ENCODE measurements at regions not wholly inside any gene's neighbourhood (a gene's known extent, or its start where the extent isn't known, plus 50 kb on each side); places are given as distances from the start of the nearest gene placed in this dataset.

DNA sequence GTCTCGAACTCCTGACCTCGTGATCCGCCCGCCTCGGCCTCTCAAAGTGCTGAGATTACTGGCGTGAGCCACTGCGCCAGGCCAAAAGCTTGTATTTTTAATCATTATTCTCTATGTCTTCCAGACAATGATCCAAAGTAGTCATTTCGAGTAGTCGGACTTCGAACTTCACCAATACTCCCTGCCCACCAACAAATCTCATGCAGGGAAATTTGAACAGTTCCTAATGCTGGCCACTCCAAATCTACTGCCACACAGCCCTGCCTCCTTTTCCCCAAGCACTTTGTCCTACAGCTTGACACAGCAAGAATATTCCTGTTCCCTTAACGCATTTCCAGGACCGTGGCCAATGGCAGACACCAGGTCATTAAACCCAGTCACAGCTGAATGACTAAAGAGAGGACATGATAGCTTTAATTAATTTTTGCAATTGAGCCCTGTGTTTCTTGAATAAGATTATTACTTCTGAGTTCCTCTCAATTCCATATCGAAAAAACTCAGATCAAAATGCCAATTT, 142.3 kb upstream of the NRP1 start:
- TF ChIP-seq, protein P1, sequence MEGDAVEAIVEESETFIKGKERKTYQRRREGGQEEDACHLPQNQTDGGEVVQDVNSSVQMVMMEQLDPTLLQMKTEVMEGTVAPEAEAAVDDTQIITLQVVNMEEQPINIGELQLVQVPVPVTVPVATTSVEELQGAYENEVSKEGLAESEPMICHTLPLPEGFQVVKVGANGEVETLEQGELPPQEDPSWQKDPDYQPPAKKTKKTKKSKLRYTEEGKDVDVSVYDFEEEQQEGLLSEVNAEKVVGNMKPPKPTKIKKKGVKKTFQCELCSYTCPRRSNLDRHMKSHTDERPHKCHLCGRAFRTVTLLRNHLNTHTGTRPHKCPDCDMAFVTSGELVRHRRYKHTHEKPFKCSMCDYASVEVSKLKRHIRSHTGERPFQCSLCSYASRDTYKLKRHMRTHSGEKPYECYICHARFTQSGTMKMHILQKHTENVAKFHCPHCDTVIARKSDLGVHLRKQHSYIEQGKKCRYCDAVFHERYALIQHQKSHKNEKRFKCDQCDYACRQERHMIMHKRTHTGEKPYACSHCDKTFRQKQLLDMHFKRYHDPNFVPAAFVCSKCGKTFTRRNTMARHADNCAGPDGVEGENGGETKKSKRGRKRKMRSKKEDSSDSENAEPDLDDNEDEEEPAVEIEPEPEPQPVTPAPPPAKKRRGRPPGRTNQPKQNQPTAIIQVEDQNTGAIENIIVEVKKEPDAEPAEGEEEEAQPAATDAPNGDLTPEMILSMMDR (IDR thresholded peaks at IDR 0.05), result no peak
- TF ChIP-seq POLR2A (IDR thresholded peaks at IDR 0.05), result no peak
